ENCODE measurements at regions not wholly inside any gene's neighbourhood (a gene's known extent, or its start where the extent isn't known, plus 50 kb on each side); places are given as distances from the start of the nearest gene placed in this dataset.

DNA sequence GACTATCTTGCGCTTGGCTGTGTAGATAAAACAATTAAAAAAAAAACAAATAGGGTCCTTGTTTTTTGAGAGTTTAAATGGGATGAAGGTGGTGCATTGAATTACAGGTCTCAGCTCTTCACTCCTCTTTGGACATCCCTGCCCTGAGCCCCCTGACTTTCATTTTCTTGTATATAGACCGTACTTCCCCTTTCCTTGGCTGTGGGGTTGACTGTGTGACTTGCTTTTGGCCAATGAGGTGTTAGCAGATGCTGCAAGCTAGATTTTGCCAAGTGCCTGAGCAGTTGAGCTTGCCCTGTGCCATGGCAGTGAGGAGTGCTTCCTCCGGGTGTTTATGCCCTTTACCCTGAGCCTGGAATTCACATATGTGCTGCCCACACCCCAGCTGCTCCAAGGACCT is 386.1 kb upstream of the ZFP64 start:
- Histone ChIP-seq H2BK20ac (ENCODE audit: low read length) (no peak overlapping the region), H3K27ac (ENCODE audit: low read depth, low read length) (no peak overlapping the region), H3K79me2 (ENCODE audit: control insufficient read depth in 1 of 2, insufficient read depth in 2 of 2, low read length in 2 of 2) (no peaks in the 10 kb centered on the region), H4K20me1 (replicated peaks in 1 of 2; ENCODE audit: control insufficient read depth in 1 of 2, insufficient read depth in 2 of 2, low read length in 2 of 2) (no peaks in the 10 kb centered on the region), H2AFZ (ENCODE audit: low read length) (no peak overlapping the region; the same call in 1 of the 2 replicates), H2BK5ac (ENCODE audit: low read depth, low read length) (no peak overlapping the region), H4K8ac (ENCODE audit: extremely low read depth, insufficient read depth, low read length) (no peak overlapping the region), H2BK120ac (replicated peaks; ENCODE audit: low read depth, low read length) (no peak overlapping the region), H3K14ac (ENCODE audit: insufficient read length) (no peak overlapping the region), H3K56ac (replicated peaks; ENCODE audit: insufficient read length, low read depth, low read length) (no peak overlapping the region), H3K9me3 (ENCODE audit: insufficient read depth in 2 of 2, low read depth in 1 of 2, low read length in 1 of 2) (0 out of 4 replicates have a peak, but pooled peaks cover 0 to 4% of the 10 kb centered on the region in 2 experiments), H3K4me2 (ENCODE audit: insufficient read depth in 1 of 2, low read depth in 2 of 2, low read length in 2 of 2) (no peak overlapping the region), H3K4me1 (replicated peaks in 1 of 4; ENCODE audit: control insufficient read depth in 3 of 4, insufficient read depth in 4 of 4, low read length in 3 of 4) (no peaks in the 10 kb centered on the region), H3K23me2 (ENCODE audit: low read depth, low read length) (no peaks in the 10 kb centered on the region), H3K36me3 (ENCODE audit: control insufficient read depth in 2 of 4, insufficient read depth in 4 of 4, low read length in 3 of 4) (no peaks in the 10 kb centered on the region), H3K27me3 (replicated peaks in 1 of 4; ENCODE audit: control insufficient read depth in 3 of 4, extremely low read depth in 1 of 4, insufficient read depth in 3 of 4, low read length in 3 of 4) (no peaks in the 10 kb centered on the region), H3K9ac (replicated peaks in 1 of 4; ENCODE audit: extremely low read depth in 1 of 4, low read depth in 3 of 4, low read length in 3 of 4) (no peak overlapping the region), H4K91ac (replicated peaks; ENCODE audit: insufficient read length, low read length) (no peak overlapping the region), H3K4me3 (ENCODE audit: extremely low read depth in 1 of 4, insufficient read depth in 2 of 4, low read depth in 3 of 4, low read length in 4 of 4) (no peak overlapping the region), H2BK15ac (ENCODE audit: low read length) (no peak overlapping the region), H2BK12ac (ENCODE audit: low read depth, low read length) (no peak overlapping the region), H3K23ac (ENCODE audit: insufficient read length) (no peak overlapping the region), H2AK5ac (ENCODE audit: low read depth, low read length) (no peak overlapping the region), H3K79me1 (ENCODE audit: low read depth, low read length) (no peaks in the 10 kb centered on the region), H3K18ac (ENCODE audit: extremely low read depth, low read length) (no peak overlapping the region), H3K4ac (replicated peaks; ENCODE audit: insufficient read length, low read depth, low read length) (no peak overlapping the region), H4K5ac (ENCODE audit: insufficient read length, low read depth, low read length) (no peak overlapping the region)
- POLR2A ChIA-PET (ENCODE audit: partially characterized antibody) = no interaction called here
- no peak for DNase-seq (ENCODE audit: low read depth in 1 of 2, low spot score in 2 of 2)
- FAIRE-seq = no peak
- WGBS, 2 experiments (ENCODE audit: extremely low coverage in 1 of 2, insufficient coverage in 1 of 2, insufficient read length in 1 of 2, insufficient replicate concordance in 2 of 2, low coverage in 1 of 2, low lambda C conversion rate in 2 of 2, missing lambda C conversion rate in 1 of 2) = 94% methylated on average over 3 of the region's 3 CpGs; no CpG with 5 or more reads in 1 of the 2 experiments
- CTCF ChIA-PET (ENCODE audit: partially characterized antibody) = no interaction called here
- TF ChIP-seq, protein P1, sequence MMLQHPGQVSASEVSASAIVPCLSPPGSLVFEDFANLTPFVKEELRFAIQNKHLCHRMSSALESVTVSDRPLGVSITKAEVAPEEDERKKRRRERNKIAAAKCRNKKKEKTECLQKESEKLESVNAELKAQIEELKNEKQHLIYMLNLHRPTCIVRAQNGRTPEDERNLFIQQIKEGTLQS (IDR thresholded peaks at IDR 0.05; ENCODE audit: insufficient read depth, low read depth, low read length) = no peak
- no peak for TF ChIP-seq CHD2 (IDR thresholded peaks at IDR 0.05; ENCODE audit: low read length)
- TF ChIP-seq HDAC6 (IDR thresholded peaks at IDR 0.05; ENCODE audit: low read depth, low read length) = no peak
- TF ChIP-seq, protein P2, sequence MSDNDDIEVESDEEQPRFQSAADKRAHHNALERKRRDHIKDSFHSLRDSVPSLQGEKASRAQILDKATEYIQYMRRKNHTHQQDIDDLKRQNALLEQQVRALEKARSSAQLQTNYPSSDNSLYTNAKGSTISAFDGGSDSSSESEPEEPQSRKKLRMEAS (IDR thresholded peaks at IDR 0.05) = no peak
- no peak for TF ChIP-seq GTF2F1 (IDR thresholded peaks at IDR 0.05; ENCODE audit: borderline replicate concordance, low read depth, low read length)
- TF ChIP-seq CBX8 (IDR thresholded peaks at IDR 0.05; ENCODE audit: borderline replicate concordance, low read depth, low read length) = no peak
- TF ChIP-seq SP1 (IDR thresholded peaks at IDR 0.05; ENCODE audit: low read depth, low read length) = no peak
- no peak for TF ChIP-seq EZH2 (IDR thresholded peaks at IDR 0.05; ENCODE audit: low read depth, low read length, severe bottlenecking)
- no peak for TF ChIP-seq TAF1 (IDR thresholded peaks at IDR 0.05; ENCODE audit: low read depth, low read length)
- no peak for TF ChIP-seq RXRA (IDR thresholded peaks at IDR 0.05; ENCODE audit: insufficient read depth, low read depth, low read length)

Measured in H1 (cell line).